ENCODE measurements at regions not wholly inside any gene's neighbourhood (a gene's known extent, or its start where the extent isn't known, plus 50 kb on each side); places are given as distances from the start of the nearest gene placed in this dataset.

DNA sequence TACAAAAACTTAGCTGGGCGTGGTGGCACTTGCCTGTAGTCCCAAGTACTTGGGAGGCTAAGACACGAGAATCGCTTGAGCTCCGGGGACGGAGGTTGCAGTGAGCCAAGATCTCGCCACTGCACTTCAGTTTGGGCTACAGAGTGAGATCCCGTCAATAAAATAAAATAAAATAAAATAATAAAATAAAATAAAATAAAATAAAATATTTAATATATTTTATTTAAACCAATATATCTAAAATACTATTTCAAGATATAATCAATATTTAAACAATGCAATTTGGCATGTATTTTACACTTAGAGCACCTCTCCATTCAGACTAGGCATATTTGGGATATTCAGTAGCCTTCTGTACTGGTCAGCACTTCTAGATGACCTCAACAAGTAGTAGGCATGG lies 142.1 kb downstream of the FOXA2 start:
- TF ChIP-seq, protein P1, sequence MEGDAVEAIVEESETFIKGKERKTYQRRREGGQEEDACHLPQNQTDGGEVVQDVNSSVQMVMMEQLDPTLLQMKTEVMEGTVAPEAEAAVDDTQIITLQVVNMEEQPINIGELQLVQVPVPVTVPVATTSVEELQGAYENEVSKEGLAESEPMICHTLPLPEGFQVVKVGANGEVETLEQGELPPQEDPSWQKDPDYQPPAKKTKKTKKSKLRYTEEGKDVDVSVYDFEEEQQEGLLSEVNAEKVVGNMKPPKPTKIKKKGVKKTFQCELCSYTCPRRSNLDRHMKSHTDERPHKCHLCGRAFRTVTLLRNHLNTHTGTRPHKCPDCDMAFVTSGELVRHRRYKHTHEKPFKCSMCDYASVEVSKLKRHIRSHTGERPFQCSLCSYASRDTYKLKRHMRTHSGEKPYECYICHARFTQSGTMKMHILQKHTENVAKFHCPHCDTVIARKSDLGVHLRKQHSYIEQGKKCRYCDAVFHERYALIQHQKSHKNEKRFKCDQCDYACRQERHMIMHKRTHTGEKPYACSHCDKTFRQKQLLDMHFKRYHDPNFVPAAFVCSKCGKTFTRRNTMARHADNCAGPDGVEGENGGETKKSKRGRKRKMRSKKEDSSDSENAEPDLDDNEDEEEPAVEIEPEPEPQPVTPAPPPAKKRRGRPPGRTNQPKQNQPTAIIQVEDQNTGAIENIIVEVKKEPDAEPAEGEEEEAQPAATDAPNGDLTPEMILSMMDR (IDR thresholded peaks at IDR 0.05; ENCODE audit: control insufficient read depth, extremely low read depth, insufficient read depth): no peak
- no peak for DNase-seq (ENCODE audit: low read depth)

DNA sequence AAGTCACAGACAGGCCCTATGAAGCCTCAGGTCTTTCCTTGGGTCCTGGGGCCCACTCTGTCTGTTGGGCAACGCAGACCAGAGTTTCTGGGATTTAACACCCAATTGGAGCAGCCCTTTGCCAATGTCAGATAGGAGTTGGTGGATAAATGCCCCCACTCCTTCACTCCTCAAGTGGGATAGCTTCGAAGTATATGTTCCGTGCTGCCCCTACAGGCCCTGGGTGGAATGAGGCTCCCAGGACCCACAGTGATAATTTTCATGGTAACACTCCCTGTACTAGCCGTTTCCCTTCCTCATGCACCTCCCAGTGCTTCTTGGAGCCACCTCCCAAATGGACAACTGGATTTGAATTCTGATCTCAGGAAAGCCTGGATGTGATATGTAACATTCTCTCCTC lies 145.4 kb downstream of the FOXA2 start:
- DNase-seq (ENCODE audit: low read depth): no peak
- TF ChIP-seq, protein P1 (IDR thresholded peaks at IDR 0.05; ENCODE audit: control insufficient read depth, extremely low read depth, insufficient read depth): peak; percentile 48
- H3K4me3 ChIP-seq (ENCODE audit: low read depth, low read length): no peak overlapping the region

More for the DNA sequence above, 142.1 kb downstream of the FOXA2 start:
- no peak overlapping the region for H3K4me3 ChIP-seq (ENCODE audit: low read depth, low read length)

DNA sequence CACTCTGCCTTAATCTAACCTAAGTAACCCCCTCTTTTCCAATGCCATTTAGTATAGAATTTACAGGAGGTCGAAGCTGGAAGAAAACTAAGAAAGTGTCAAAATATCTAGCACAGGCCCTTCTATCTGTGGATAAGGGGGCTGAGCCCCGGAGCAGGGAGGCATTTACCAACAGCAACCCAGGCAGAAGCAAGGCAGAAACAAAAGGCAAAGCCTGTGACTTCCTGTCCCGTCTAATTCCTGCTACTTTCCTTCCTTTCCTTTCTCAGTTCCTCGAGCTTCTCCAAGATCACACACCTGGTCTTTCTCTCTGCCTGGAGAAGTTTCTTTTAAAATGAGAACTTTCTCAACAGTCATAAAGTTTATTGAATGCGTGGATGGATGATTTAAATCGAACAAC lies 146.0 kb downstream of the FOXA2 start:
- TF ChIP-seq, protein P1 (IDR thresholded peaks at IDR 0.05; ENCODE audit: control insufficient read depth, extremely low read depth, insufficient read depth): no peak
- no peak for DNase-seq (ENCODE audit: low read depth)
- no peak overlapping the region for H3K4me3 ChIP-seq (ENCODE audit: low read depth, low read length)

GRCh38 chr20:22437354-22437753 lies 147.0 kb downstream of the FOXA2 start:
- H3K4me3 ChIP-seq (ENCODE audit: low read depth, low read length): no peak overlapping the region
- TF ChIP-seq, protein P1 (IDR thresholded peaks at IDR 0.05; ENCODE audit: control insufficient read depth, extremely low read depth, insufficient read depth): no peak
- no peak for DNase-seq (ENCODE audit: low read depth)

- H3K4me3 ChIP-seq (ENCODE audit: low read depth, low read length): no peak overlapping the region
- no peak for DNase-seq (ENCODE audit: low read depth)
- TF ChIP-seq, protein P1 (IDR thresholded peaks at IDR 0.05; ENCODE audit: control insufficient read depth, extremely low read depth, insufficient read depth): no peak
Measured at GRCh38 chr20:22431419-22431818, 153.0 kb downstream of the FOXA2 start.

- no peak overlapping the region for H3K4me3 ChIP-seq (ENCODE audit: low read depth, low read length)
- TF ChIP-seq, protein P1 (IDR thresholded peaks at IDR 0.05; ENCODE audit: control insufficient read depth, extremely low read depth, insufficient read depth): no peak
- no peak for DNase-seq (ENCODE audit: low read depth)
Measured at GRCh38 chr20:22430746-22431168, 153.6 kb downstream of the FOXA2 start.

DNA sequence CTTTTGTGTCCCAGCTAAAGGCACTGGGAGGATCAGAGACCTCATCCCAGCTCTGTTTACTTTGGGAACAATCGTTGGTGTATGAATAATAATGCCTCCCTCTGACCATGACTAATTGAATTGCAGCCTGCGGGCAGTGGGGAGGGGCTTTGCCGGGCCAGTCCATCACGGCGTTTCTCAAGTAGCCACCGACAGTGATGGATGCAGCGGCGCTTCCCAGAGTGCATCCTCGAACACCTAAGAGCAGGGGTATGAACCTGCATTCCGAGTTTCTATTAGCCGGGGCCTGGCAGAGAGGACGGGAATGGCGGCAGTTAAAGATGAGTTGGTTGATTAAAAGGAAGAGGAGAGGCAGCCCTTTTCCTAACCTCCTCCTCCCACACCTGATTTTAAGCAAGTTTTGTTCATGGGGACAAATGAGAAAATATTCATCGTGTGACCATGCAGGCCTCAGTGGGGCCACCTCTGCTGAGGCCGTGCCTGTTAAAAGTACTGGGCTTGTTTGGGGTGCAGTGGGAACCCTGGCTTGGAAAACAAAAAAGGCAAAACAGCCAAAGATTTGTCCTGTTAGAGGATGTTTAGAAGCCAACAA lies 154.1 kb downstream of the FOXA2 start:
- H3K4me3 ChIP-seq (ENCODE audit: low read depth, low read length): no peak overlapping the region
- TF ChIP-seq, protein P1 (IDR thresholded peaks at IDR 0.05; ENCODE audit: control insufficient read depth, extremely low read depth, insufficient read depth): no peak
- no peak for DNase-seq (ENCODE audit: low read depth)
